ENCODE measurements at regions not wholly inside any gene's neighbourhood (a gene's known extent, or its start where the extent isn't known, plus 50 kb on each side); places are given as distances from the start of the nearest gene placed in this dataset.

DNA sequence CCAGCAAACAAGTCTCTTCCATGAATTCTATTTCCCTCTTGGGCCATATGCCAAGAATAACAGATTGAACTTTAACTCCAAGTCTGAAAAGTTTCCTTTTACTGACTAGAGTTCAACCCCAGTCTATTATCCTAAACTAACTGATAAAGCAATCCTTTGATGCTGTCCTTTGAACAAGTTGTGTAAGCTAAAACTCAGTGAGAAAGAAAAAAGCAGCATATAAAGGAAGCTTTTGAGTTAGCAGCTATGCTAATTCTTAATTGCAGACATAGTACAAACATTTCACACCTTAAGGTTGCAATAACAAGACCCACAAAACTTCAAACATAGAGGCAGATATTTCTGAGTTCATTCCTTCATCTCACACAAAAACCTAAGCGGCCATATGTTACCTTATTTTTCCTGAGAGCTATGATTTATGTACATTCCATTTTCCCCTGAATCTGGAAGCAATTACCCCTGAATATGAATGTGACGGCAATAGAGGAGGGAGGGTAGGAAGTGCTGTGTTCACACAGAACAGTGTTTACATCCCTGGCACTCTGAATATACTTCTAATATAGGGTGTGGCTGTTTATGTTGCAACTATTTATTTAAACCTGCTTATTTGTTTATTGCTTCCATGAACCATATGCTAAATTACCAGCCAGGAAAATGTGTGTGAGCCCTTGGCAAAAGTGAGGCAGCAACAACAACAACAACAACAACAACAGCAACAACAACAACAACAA, 180.6 kb downstream of the IRS1 start:
- no peak for DNase-seq

GRCh38 chr2:226618544-226618874, 181.1 kb downstream of the IRS1 start:
- DNase-seq = no peak

GRCh38 chr2:226615891-226616290, 183.7 kb downstream of the IRS1 start:
- no peak for DNase-seq

DNA sequence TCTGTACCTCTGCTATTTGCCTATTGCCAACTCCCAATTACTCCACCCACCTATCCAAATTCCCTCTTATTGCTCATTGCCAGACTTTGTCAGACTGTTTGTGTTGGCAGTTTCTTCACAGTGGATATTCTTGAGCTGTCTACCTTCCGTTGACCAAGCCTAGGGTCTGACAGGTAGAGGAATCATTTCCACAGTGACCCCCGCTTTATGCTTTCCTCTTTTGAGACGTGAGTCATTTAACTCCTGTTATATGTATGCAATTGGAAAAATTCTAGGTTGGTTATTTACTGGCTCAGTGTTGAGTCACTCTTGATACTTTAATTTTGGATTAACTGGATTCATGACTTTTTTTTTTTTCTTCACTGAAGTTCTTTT, 187.7 kb downstream of the IRS1 start:
- no peak for DNase-seq

DNA sequence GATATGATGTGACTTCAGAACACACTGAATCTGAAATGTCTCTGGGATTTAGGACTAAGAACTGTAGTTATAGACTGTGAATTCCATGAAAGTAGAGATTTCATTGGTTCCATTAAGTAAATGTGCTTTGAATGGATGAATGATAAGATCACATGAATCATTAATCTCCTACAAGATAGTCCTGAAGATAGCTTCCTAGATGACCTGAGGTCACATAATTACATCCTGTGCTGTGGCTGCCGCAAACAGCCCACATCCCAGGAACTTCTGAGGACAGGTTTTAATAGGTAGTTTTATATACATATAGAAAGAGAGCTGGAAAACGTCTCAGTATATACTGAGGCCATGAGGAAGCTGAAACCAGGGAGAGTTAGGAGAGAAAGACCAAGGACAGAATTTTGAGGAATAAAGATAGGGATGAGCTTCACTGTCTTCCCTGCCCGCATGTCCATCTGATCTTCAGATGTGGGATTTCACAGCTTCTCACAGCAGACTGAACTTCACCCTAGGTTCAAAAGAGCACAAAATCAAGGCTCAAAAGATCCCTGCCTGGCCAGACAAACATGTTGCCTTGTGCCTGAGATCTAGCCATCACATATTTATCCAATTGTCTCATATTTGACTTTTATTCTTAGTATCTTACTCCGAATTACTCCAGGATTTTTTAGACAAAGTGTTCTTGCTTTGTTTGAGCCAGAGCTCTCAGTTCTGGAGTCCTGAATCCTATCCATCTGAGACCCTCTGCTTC, 188.2 kb downstream of the IRS1 start:
- DNase-seq = no peak

DNA sequence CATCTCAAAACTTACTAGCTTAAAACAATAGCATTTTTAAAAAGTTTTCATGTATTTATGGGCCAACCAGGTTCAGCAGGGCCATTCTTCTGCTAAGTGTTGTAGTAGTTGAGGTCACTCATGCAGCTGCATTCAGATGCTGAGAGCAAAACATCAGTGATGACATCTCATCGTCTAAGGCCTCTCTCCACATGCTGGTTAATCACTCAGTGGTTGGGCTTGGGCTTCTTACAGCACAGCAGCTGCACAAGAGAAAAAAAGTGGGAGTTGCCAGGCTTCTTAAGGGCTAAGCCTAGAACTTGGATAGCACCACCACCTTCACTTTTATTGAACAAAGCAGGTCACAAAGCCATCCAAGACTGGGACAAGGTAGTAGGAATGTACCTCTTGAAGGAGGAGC, 190.3 kb downstream of the IRS1 start:
- no peak for DNase-seq

- no peak for DNase-seq
These were observed 191.2 kb downstream of the IRS1 start for GRCh38 chr2:226608451-226608850.

DNA sequence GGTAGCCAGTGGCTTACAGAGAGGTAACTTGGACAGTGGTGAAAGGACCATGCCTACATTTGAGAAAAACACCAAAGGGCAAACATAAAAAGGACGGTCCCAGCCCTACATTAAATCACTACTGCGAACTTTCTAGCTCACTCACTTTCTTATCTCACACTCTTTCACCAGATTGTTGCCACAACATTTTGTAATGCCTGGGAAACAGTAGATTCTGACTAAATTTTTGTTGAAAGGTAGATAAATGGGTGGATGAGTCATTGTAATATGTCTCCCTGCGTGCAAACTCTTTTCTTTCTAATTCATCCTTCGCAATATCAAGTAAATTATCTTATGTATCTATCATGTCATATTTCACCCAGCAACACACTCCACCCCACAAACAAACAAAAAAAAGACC, 192.2 kb downstream of the IRS1 start:
- no peak for DNase-seq

DNA sequence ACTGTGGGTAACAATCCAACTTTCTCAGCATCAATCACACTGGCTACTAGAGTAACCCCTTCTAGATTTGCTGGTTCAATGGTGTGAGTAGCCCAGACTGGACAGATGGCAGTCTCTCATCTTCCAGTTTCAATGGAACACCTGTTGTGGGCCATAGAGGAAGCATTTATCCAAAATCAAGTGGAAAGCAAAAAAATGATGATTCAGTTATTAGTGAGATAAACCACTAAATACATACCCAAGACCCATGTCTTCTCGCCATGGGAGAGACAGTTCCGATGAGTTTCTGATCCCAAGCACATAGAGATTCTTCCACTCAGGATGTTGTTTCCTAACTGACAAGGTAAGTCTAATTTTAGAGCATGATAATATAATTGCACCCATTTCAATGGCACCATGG, 194.0 kb downstream of the IRS1 start:
- DNase-seq = no peak

DNA sequence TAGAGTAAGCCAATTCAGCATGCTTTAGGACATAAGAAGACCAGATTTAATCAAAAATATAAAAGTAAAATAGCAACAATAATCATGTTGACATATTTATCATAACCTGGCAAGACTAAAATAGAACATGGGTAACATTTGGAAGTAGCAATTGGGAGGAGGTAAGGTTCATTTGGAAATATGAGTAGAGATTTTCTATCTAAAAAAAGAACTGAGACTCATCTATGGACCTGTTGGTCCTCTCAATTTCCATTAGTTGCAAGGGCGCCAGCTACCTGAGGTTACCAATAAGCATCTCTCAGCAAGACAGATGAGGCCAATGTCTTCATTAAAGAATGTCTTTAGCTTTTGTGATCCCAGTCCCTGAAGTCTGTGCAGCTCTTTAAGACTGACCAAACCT, 196.0 kb downstream of the IRS1 start:
- DNase-seq = no peak

DNA sequence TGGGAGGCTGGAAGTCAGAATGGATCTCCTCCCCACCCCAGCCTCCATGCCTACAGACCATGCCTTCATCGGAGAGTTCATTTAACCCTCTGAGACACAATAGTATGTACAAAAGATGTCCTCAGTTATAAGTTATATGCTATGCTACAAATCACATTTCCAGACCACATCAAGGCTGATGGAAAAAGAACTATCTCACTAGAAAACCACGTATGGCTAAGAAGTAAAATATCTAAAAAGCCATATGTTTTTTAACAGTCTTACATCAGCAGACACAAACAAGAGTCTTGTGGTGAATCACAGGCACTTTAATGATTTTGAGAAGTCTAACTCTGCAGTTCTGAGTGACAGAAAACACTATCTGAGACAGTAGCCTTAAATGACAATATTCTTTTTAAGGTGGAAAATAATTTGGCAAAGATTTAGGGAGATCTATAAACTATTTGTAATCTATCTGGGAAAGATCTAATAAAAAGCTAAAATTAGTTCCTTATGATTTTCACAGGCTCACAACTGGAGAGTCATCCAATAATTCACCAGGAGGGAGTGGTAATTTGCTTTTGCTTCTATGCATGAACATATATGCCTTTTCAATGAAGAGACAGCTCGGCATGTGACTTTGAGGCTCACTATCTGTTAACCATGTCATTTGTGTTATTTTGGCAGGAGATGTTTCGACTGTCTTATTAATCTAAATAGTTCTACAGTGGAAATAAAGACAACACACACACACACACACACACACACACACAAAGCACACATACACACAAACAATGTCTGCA, 197.5 kb downstream of the IRS1 start:
- DNase-seq = no peak

DNA sequence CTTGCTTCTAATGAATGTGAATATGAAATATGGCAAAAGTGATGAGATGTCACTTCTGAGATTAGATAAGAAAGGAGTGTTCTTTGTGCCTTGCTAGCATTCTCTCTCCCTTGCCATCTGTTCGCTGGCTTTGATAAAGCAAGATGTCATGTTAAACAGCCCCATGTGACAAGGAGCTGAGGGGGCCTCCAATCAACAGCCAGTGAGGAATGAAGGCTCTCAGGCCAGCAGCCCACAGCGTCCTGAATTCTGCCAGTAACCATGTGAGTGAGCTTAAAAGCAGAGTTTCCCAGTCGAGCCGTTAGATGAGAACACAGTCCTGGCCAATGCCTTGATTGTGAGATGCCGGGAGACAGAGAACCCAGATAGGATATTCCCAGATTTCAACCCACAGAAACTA, 198.8 kb downstream of the IRS1 start:
- no peak for DNase-seq

GRCh38 chr2:226600184-226600583, 199.4 kb downstream of the IRS1 start:
- no peak for DNase-seq

DNA sequence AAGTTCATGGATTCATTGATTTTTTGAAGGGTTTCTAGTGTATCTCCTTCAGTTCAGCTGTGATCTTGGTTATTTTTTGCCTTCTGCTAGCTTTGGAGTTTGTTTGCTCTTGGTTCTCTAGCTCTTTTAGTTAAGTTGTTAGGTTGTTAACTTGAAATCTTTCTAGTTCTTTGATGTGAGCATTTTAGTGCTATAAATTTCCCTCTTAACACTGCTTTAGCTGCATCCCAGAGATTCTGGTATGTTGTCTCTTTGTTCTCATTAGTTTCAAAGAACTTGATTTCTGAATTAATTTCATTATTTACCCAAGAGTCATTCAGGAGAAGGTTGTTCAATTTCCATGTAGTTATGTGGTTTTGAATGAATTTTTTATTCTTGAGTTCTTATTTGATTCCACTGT, 210.6 kb downstream of the IRS1 start:
- DNase-seq = no peak

GRCh38 chr2:226585130-226585561, 214.5 kb downstream of the IRS1 start:
- no peak for DNase-seq

GRCh38 chr2:226584518-226585055, 215.0 kb downstream of the IRS1 start:
- no peak for DNase-seq

DNA sequence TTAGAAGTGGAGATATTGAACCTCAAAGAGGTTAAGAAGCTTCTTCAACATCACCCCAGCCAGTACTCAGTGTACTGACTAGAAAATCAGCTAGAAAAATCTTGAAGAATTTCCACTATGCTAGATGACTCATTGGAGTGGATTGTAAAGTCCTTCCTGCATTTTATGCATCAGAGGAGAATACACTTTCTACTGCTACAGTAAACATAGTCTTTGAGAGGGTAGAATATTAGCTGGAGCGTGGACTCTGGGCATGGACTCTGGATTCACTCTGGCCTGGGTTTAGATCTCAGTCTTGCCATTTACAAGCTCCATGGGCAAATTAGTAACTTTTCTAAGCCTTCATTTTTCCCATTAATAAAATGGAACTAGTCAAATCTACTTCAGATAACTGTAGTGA, 215.9 kb downstream of the IRS1 start:
- no peak for DNase-seq

- DNase-seq = no peak
These were observed 218.0 kb downstream of the IRS1 start for GRCh38 chr2:226581661-226582060.

DNA sequence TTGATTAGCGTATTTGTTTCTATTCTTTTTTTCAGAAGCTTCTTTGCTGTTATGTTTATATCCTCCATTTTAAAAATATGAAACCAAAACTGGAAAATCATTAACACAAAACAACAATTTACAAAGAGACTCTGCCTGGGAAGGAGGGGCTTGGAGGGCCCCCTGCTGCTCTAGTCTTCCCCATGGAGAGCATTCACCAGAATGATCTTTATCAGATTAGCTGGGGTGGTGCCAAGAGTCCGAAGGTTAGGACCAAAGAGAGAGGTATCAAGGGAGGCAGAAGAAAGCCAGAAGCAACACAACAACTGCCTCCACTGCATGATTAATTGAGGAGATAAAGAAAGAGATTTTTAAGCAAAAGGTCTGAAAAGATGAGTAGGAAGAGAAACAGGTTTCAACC, 218.6 kb downstream of the IRS1 start:
- no peak for DNase-seq

DNA sequence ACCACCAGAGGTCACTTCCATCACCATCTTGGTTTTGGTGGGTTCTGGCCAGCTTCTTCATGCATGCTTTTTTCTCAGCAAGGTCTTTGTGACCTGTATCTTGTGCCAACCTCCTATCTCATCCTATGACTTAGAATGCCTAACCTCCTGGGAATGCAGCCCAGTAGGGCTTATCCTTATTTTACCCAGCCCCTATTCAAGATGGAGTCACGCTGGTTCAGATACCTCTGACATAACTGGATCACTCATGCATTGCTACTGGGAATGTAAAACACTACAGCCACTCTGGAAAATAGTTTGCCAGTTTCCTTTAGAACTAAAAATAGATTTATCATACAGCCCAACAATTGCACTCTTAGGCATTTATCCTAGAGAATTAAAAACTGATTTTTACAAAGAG, 219.2 kb downstream of the IRS1 start:
- no peak for DNase-seq

- DNase-seq = no peak
These were observed 220.1 kb downstream of the IRS1 start for GRCh38 chr2:226579519-226579918.

DNA sequence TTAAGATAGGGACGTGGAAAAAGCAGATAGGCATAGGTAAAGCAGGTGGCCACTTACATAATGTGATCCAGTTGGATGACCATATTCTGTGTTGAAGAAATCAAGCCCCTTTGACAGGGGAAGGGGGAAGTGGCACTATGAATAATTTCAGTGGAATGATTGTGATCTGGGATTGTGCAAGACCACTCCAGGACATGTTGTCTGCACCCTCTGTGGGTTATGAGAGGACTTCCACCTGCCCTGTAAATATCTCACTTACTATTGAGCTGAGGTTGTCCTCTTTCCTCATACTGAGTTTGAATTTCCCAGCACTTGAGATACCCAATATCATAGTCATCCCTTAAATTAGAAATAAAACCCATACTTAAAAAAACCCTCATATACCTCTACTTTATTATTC, 220.7 kb downstream of the IRS1 start:
- no peak for DNase-seq

- no peak for DNase-seq
These were observed 221.2 kb downstream of the IRS1 start for GRCh38 chr2:226578373-226578772.

GRCh38 chr2:226575928-226576327, 223.7 kb downstream of the IRS1 start:
- no peak for DNase-seq

All from SHP77 (cell line).